ENCODE measurements at regions not wholly inside any gene's neighbourhood (a gene's known extent, or its start where the extent isn't known, plus 50 kb on each side); places are given as distances from the start of the nearest gene placed in this dataset.
"Not testable (repeated sequence)": the region's sequence is repeated elsewhere in the genome, so short reads cannot be mapped to it uniquely, and the experiment has no call there.

- TF ChIP-seq CTCF (optimal IDR thresholded peaks at IDR 0.05 in 1 of 3, IDR thresholded peaks at IDR 0.05 in 1 of 3, conservative IDR thresholded peaks at IDR 0.05 in 1 of 3; ENCODE audit: extremely low read depth in 1 of 3, insufficient read depth in 2 of 3, low read length in 3 of 3) (no peak), EZH2 (IDR thresholded peaks at IDR 0.05; ENCODE audit: low read length) (no peak)
- Histone ChIP-seq H3K36me3 (ENCODE audit: control insufficient read depth in 2 of 2, extremely low read depth in 1 of 2, insufficient read depth in 2 of 2, low read length in 2 of 2) (peaks cover 0 to 2% of the 10 kb centered on the region in 2 experiments), H3K4me2 (ENCODE audit: control insufficient read depth, extremely low read depth, insufficient read depth, low read depth, low read length) (no peak overlapping the region)
Observed at GRCh38 chr4:123235431-123235830, 161.2 kb upstream of the SPRY1 start.

GRCh38 chr4:123236606-123237005 lies 160.0 kb upstream of the SPRY1 start:
- no peak for FAIRE-seq
- TF ChIP-seq CTCF (optimal IDR thresholded peaks at IDR 0.05 in 1 of 3, IDR thresholded peaks at IDR 0.05 in 1 of 3, conservative IDR thresholded peaks at IDR 0.05 in 1 of 3; ENCODE audit: extremely low read depth in 1 of 3, insufficient read depth in 2 of 3, low read length in 3 of 3) (no peak), EZH2 (IDR thresholded peaks at IDR 0.05; ENCODE audit: low read length) (no peak)
- H3K4me1 ChIP-seq (ENCODE audit: control insufficient read depth, extremely low read depth, insufficient read depth, low read length): no peaks in the 10 kb centered on the region

More at GRCh38 chr4:123235431-123235830, 161.2 kb upstream of the SPRY1 start:
- H3K9me1 ChIP-seq (ENCODE audit: control insufficient read depth, extremely low read depth, insufficient read depth, low read length): no peaks in the 10 kb centered on the region
- no peak overlapping the region for H2AFZ ChIP-seq (ENCODE audit: control insufficient read depth, low read length)
- no peak overlapping the region for H3K27ac ChIP-seq (ENCODE audit: control insufficient read depth, insufficient read depth, low read length)
- H3K4me3 ChIP-seq (ENCODE audit: control insufficient read depth in 2 of 3, extremely low read depth in 1 of 3, insufficient read depth in 2 of 3, low read depth in 1 of 3, low read length in 3 of 3): no peak overlapping the region
- no peaks in the 10 kb centered on the region for H3K79me2 ChIP-seq (ENCODE audit: control insufficient read depth, insufficient read depth, low read length)
- H3K4me1 ChIP-seq (ENCODE audit: control insufficient read depth, extremely low read depth, insufficient read depth, low read length): no peaks in the 10 kb centered on the region
- FAIRE-seq (no peak), DNase-seq (ENCODE audit: low read depth, low spot score) (no peak)
- H3K9ac ChIP-seq (ENCODE audit: control insufficient read depth, extremely low read depth, insufficient read depth, low read length): no peak overlapping the region
- no peaks in the 10 kb centered on the region for H4K20me1 ChIP-seq (ENCODE audit: control insufficient read depth, extremely low read depth, insufficient read depth, low read length)
- no peaks in the 10 kb centered on the region for H3K27me3 ChIP-seq (ENCODE audit: control insufficient read depth, extremely low read depth, insufficient read depth, low read length)
- no peaks in the 10 kb centered on the region for H3K9me3 ChIP-seq (ENCODE audit: control insufficient read depth, low read depth, low read length)
- dilution Hi-C loops (cut with MboI; ENCODE audit: extremely low pct_ligation_motif_present, low sequenced_read_pairs): no loop called here

GRCh38 chr4:123240286-123240685 lies 156.3 kb upstream of the SPRY1 start:
- DNase-seq (ENCODE audit: low read depth, low spot score); H3K9ac ChIP-seq (ENCODE audit: control insufficient read depth, extremely low read depth, insufficient read depth, low read length); H3K9me1 ChIP-seq (ENCODE audit: control insufficient read depth, extremely low read depth, insufficient read depth, low read length); H3K36me3 ChIP-seq (ENCODE audit: control insufficient read depth in 2 of 2, extremely low read depth in 1 of 2, insufficient read depth in 2 of 2, low read length in 2 of 2); H3K27ac ChIP-seq (ENCODE audit: control insufficient read depth, insufficient read depth, low read length); H2AFZ ChIP-seq (ENCODE audit: control insufficient read depth, low read length); H3K9me3 ChIP-seq (ENCODE audit: control insufficient read depth, low read depth, low read length); H3K27me3 ChIP-seq (ENCODE audit: control insufficient read depth, extremely low read depth, insufficient read depth, low read length); H3K4me2 ChIP-seq (ENCODE audit: control insufficient read depth, extremely low read depth, insufficient read depth, low read depth, low read length); H4K20me1 ChIP-seq (ENCODE audit: control insufficient read depth, extremely low read depth, insufficient read depth, low read length); H3K4me1 ChIP-seq (ENCODE audit: control insufficient read depth, extremely low read depth, insufficient read depth, low read length); H3K4me3 ChIP-seq (ENCODE audit: control insufficient read depth in 2 of 3, extremely low read depth in 1 of 3, insufficient read depth in 2 of 3, low read depth in 1 of 3, low read length in 3 of 3); H3K79me2 ChIP-seq (ENCODE audit: control insufficient read depth, insufficient read depth, low read length); dilution Hi-C loops (cut with MboI; ENCODE audit: extremely low pct_ligation_motif_present, low sequenced_read_pairs); FAIRE-seq: not testable (repeated sequence)

More at GRCh38 chr4:123236606-123237005, 160.0 kb upstream of the SPRY1 start:
- Histone ChIP-seq H3K36me3 (ENCODE audit: control insufficient read depth in 2 of 2, extremely low read depth in 1 of 2, insufficient read depth in 2 of 2, low read length in 2 of 2) (peaks cover 0 to 2% of the 10 kb centered on the region in 2 experiments), H3K4me2 (ENCODE audit: control insufficient read depth, extremely low read depth, insufficient read depth, low read depth, low read length) (no peak overlapping the region), H3K4me3 (ENCODE audit: control insufficient read depth in 2 of 3, extremely low read depth in 1 of 3, insufficient read depth in 2 of 3, low read depth in 1 of 3, low read length in 3 of 3) (no peak overlapping the region), H3K27me3 (ENCODE audit: control insufficient read depth, extremely low read depth, insufficient read depth, low read length) (no peaks in the 10 kb centered on the region), H3K9me3 (ENCODE audit: control insufficient read depth, low read depth, low read length) (no peaks in the 10 kb centered on the region), H3K9me1 (ENCODE audit: control insufficient read depth, extremely low read depth, insufficient read depth, low read length) (no peaks in the 10 kb centered on the region), H4K20me1 (ENCODE audit: control insufficient read depth, extremely low read depth, insufficient read depth, low read length) (no peaks in the 10 kb centered on the region), H2AFZ (ENCODE audit: control insufficient read depth, low read length) (no peak overlapping the region), H3K27ac (ENCODE audit: control insufficient read depth, insufficient read depth, low read length) (no peak overlapping the region), H3K79me2 (ENCODE audit: control insufficient read depth, insufficient read depth, low read length) (no peaks in the 10 kb centered on the region), H3K9ac (ENCODE audit: control insufficient read depth, extremely low read depth, insufficient read depth, low read length) (no peak overlapping the region)
- DNase-seq (ENCODE audit: low read depth, low spot score): no peak
- dilution Hi-C loops (cut with MboI; ENCODE audit: extremely low pct_ligation_motif_present, low sequenced_read_pairs): no loop called here

- H3K27me3 ChIP-seq (ENCODE audit: control insufficient read depth, extremely low read depth, insufficient read depth, low read length); dilution Hi-C loops (cut with MboI; ENCODE audit: extremely low pct_ligation_motif_present, low sequenced_read_pairs); H4K20me1 ChIP-seq (ENCODE audit: control insufficient read depth, extremely low read depth, insufficient read depth, low read length); FAIRE-seq; H3K9me1 ChIP-seq (ENCODE audit: control insufficient read depth, extremely low read depth, insufficient read depth, low read length); H3K4me3 ChIP-seq (ENCODE audit: control insufficient read depth in 2 of 3, extremely low read depth in 1 of 3, insufficient read depth in 2 of 3, low read depth in 1 of 3, low read length in 3 of 3); H3K79me2 ChIP-seq (ENCODE audit: control insufficient read depth, insufficient read depth, low read length); H3K9me3 ChIP-seq (ENCODE audit: control insufficient read depth, low read depth, low read length); H3K27ac ChIP-seq (ENCODE audit: control insufficient read depth, insufficient read depth, low read length); DNase-seq (ENCODE audit: low read depth, low spot score); H3K4me2 ChIP-seq (ENCODE audit: control insufficient read depth, extremely low read depth, insufficient read depth, low read depth, low read length); H3K36me3 ChIP-seq (ENCODE audit: control insufficient read depth in 2 of 2, extremely low read depth in 1 of 2, insufficient read depth in 2 of 2, low read length in 2 of 2); H2AFZ ChIP-seq (ENCODE audit: control insufficient read depth, low read length); H3K4me1 ChIP-seq (ENCODE audit: control insufficient read depth, extremely low read depth, insufficient read depth, low read length); H3K9ac ChIP-seq (ENCODE audit: control insufficient read depth, extremely low read depth, insufficient read depth, low read length): not testable (repeated sequence)
Observed at GRCh38 chr4:123243220-123243619, 153.4 kb upstream of the SPRY1 start.

All from keratinocyte (primary cell).